Fibroblast of lung (primary cell): ENCODE measurements at regions not wholly inside any gene's neighbourhood (a gene's known extent, or its start where the extent isn't known, plus 50 kb on each side); places are given as distances from the start of the nearest gene placed in this dataset.

ENCODE experiments used
- DNase-seq, 2 donors: peaks; one replicate each; pipeline versions ENCODE4 v3.0.0 to v3.0.0-alpha.2; 2010; ENCODE audit warnings: low read depth in 2 of 2
- H2AFZ ChIP-seq: 2 replicates; pipeline ENCODE4 v1.5.1; 2012; ENCODE audit warnings: low read length, control low read depth, inconsistent platforms
- H3K27ac ChIP-seq: 2 replicates; pipeline ENCODE4 v1.5.1; 2011; ENCODE audit warnings: low read length, control low read depth; ENCODE audit not compliant: insufficient read depth
- H3K27me3 ChIP-seq: 2 replicates; pipeline ENCODE4 v1.5.1; 2011; ENCODE audit warnings: mild to moderate bottlenecking, low read length; ENCODE audit not compliant: control insufficient read depth, insufficient read depth
- H3K36me3 ChIP-seq: 2 replicates; pipeline ENCODE4 v1.5.1; 2011; ENCODE audit warnings: low read length; ENCODE audit not compliant: control insufficient read depth, insufficient read depth
- H3K4me1 ChIP-seq: 2 replicates; pipeline ENCODE4 v1.5.1; 2011; ENCODE audit warnings: low read length; ENCODE audit not compliant: control insufficient read depth, insufficient read depth; ENCODE audit errors: extremely low read depth
- H3K4me2 ChIP-seq: 2 replicates; pipeline ENCODE4 v1.5.1; 2011; ENCODE audit warnings: low read length, control low read depth; ENCODE audit not compliant: insufficient read depth; ENCODE audit errors: extremely low read depth
- H3K4me3 ChIP-seq, 4 experiments: fragments of 200-600 bp in 1 of 4; sonication (generic) in 1 of 4; replicated peaks in 1 of 4; 2 replicates each; pipeline ENCODE4 v1.5.1; 2011 to 2016; ENCODE audit warnings: low read length in 4 of 4, low read depth in 3 of 4, mild to moderate bottlenecking in 3 of 4, control low read depth in 2 of 4, inconsistent platforms in 1 of 4, mixed read lengths in 1 of 4; ENCODE audit not compliant: insufficient read depth in 1 of 4; ENCODE audit errors: control extremely low read depth in 1 of 4
- H3K79me2 ChIP-seq: 2 replicates; pipeline ENCODE4 v1.5.1; 2012; ENCODE audit warnings: mild to moderate bottlenecking, low read length, inconsistent platforms; ENCODE audit not compliant: control insufficient read depth, insufficient read depth
- H3K9ac ChIP-seq: 2 replicates; pipeline ENCODE4 v1.5.1; 2011; ENCODE audit warnings: mild to moderate bottlenecking, low read length, control low read depth; ENCODE audit not compliant: insufficient read depth
- H3K9me3 ChIP-seq: 2 replicates; pipeline ENCODE4 v1.5.1; 2012; ENCODE audit warnings: low read depth, low read length; ENCODE audit not compliant: control insufficient read depth, insufficient read depth
- H4K20me1 ChIP-seq: 2 replicates; pipeline ENCODE4 v1.5.1; 2011; ENCODE audit warnings: low read length; ENCODE audit not compliant: control insufficient read depth, insufficient read depth; ENCODE audit errors: extremely low read depth
- EZH2 ChIP-seq: IDR thresholded peaks from 2 replicates; pipeline ENCODE4 v1.5.1; 2012; ENCODE audit warnings: low read length, control low read depth, mild to moderate bottlenecking; ENCODE audit errors: missing control alignments
- TF ChIP-seq, protein P1 (sequence below), 2 donors: IDR thresholded peaks in 1 of 2; conservative IDR thresholded peaks in 1 of 2; 1 replicate in 1 of 2; 2 replicates in 1 of 2; pipeline ENCODE4 v1.5.1; 2011 to 2012; ENCODE audit warnings: low read length in 2 of 2, control low read depth in 1 of 2, inconsistent platforms in 1 of 2, low read depth in 1 of 2, mild to moderate bottlenecking in 1 of 2

DNA sequence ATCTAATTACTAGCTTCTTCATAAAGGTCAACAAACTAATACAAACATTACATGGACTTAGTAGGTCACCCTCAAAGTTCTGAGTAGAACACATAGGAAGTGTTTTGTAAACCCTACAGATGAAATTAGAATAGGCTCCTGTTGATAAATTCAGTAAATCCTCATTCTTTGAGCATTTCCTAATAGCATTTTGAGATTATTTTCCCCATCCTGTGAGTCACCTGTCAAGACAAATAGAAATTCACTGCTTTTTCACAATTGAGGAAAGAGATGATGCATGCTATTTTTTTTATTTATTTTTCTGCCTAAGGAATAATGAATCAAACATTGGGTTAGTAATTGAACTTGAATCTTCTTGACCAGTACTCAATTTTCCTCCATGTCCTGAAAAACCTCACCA is 666.7 kb upstream of the GOT2 start:
- Histone ChIP-seq H3K79me2 (no peaks in the 10 kb centered on the region), H3K4me2 (no peak overlapping the region), H3K27ac (no peak overlapping the region), H3K36me3 (no peaks in the 10 kb centered on the region), H2AFZ (no peak overlapping the region), H3K4me3 (no peak overlapping the region), H3K9ac (no peak overlapping the region), H3K4me1 (no peaks in the 10 kb centered on the region), H3K9me3 (no peaks in the 10 kb centered on the region), H3K27me3 (no peaks in the 10 kb centered on the region), H4K20me1 (no peaks in the 10 kb centered on the region)
- DNase-seq, result peak in 1 of 2 donors; percentile 31
- TF ChIP-seq, protein P1, sequence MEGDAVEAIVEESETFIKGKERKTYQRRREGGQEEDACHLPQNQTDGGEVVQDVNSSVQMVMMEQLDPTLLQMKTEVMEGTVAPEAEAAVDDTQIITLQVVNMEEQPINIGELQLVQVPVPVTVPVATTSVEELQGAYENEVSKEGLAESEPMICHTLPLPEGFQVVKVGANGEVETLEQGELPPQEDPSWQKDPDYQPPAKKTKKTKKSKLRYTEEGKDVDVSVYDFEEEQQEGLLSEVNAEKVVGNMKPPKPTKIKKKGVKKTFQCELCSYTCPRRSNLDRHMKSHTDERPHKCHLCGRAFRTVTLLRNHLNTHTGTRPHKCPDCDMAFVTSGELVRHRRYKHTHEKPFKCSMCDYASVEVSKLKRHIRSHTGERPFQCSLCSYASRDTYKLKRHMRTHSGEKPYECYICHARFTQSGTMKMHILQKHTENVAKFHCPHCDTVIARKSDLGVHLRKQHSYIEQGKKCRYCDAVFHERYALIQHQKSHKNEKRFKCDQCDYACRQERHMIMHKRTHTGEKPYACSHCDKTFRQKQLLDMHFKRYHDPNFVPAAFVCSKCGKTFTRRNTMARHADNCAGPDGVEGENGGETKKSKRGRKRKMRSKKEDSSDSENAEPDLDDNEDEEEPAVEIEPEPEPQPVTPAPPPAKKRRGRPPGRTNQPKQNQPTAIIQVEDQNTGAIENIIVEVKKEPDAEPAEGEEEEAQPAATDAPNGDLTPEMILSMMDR (conservative IDR thresholded peaks at IDR 0.05 in 1 of 2, IDR thresholded peaks at IDR 0.05 in 1 of 2; ENCODE audit: low read depth in 1 of 2, low read length in 2 of 2), result no peak
- TF ChIP-seq EZH2, result no peak

DNA sequence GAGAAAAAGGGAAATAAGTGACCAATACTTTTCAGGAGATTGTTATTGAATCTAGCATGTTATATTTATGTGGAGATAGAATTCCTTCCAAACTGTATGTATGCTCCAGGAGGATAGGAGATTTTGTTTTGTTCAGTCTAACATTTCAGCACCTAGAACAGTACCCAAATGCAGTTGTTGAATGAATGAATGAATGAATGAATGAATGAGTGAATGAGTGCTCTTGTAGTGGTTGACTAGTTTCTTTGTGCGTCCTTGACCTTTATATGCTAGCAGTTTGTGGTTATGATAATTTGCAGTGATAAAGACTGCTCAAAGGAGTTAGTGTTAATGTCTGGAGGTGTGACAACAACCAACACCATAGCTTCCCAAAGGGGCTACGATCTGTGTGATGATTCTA is 663.5 kb upstream of the GOT2 start:
- no peaks in the 10 kb centered on the region for H4K20me1 ChIP-seq
- no peak overlapping the region for H3K9ac ChIP-seq
- no peaks in the 10 kb centered on the region for H3K4me1 ChIP-seq
- no peak for TF ChIP-seq EZH2
- TF ChIP-seq, protein P1 (conservative IDR thresholded peaks at IDR 0.05 in 1 of 2, IDR thresholded peaks at IDR 0.05 in 1 of 2; ENCODE audit: low read depth in 1 of 2, low read length in 2 of 2), result no peak
- no peak overlapping the region for H3K4me2 ChIP-seq
- no peak overlapping the region for H2AFZ ChIP-seq
- H3K9me3 ChIP-seq, result no peaks in the 10 kb centered on the region
- H3K27me3 ChIP-seq, result no peaks in the 10 kb centered on the region
- no peak for DNase-seq
- no peak overlapping the region for H3K4me3 ChIP-seq
- no peaks in the 10 kb centered on the region for H3K36me3 ChIP-seq
- no peaks in the 10 kb centered on the region for H3K79me2 ChIP-seq
- H3K27ac ChIP-seq, result no peak overlapping the region

DNA sequence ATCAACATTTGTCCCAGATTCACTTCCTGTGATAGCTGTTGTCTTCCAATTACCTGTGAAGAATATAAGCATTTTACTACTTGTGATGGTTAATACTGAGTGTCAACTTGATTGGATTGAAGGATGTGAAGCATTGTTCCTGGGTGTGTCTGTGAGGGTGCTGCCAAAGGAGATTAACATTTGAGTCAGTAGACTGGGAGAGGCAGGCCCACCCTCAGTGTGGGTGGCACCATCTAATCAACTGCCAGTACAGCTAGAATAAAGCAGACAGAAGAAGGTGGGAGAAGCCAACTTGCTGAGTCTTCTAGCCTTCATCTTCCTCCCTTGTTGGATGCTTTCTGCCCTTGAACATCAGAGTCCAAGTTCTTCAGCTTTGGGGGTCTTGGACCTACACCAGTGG is 660.4 kb upstream of the GOT2 start:
- Histone ChIP-seq H3K36me3 (no peaks in the 10 kb centered on the region), H3K27me3 (no peaks in the 10 kb centered on the region), H3K4me2 (no peak overlapping the region), H3K9me3 (no peaks in the 10 kb centered on the region), H3K4me3 (no peak overlapping the region), H3K9ac (no peak overlapping the region), H3K4me1 (no peaks in the 10 kb centered on the region), H3K79me2 (no peaks in the 10 kb centered on the region), H4K20me1 (no peaks in the 10 kb centered on the region), H3K27ac (no peak overlapping the region), H2AFZ (no peak overlapping the region)
- no peak for TF ChIP-seq EZH2
- TF ChIP-seq, protein P1 (conservative IDR thresholded peaks at IDR 0.05 in 1 of 2, IDR thresholded peaks at IDR 0.05 in 1 of 2; ENCODE audit: low read depth in 1 of 2, low read length in 2 of 2), result no peak
- DNase-seq, result no peak
